ENCODE measurements at regions not wholly inside any gene's neighbourhood (a gene's known extent, or its start where the extent isn't known, plus 50 kb on each side); places are given as distances from the start of the nearest gene placed in this dataset.

- Histone ChIP-seq H3K36me3 (ENCODE audit: low read length) (no peaks in the 10 kb centered on the region), H3K27ac (ENCODE audit: low read depth, low read length) (no peak overlapping the region), H3K79me2 (ENCODE audit: insufficient read depth, low read length) (no peaks in the 10 kb centered on the region), H3K9ac (ENCODE audit: low read length) (no peak overlapping the region), H3K9me2 (replicated peaks; ENCODE audit: insufficient read depth, low read length) (no peaks in the 10 kb centered on the region), H3F3A (ENCODE audit: insufficient read depth) (no peaks in the 10 kb centered on the region), H2AFZ (ENCODE audit: low read depth, low read length, severe bottlenecking) (no peak overlapping the region), H3K27me3 (ENCODE audit: low read length) (no peaks in the 10 kb centered on the region), H3K9me3 (ENCODE audit: insufficient read depth, low read length) (no peaks in the 10 kb centered on the region), H4K20me1 (ENCODE audit: low read depth, low read length) (no peaks in the 10 kb centered on the region), H3K4me2 (ENCODE audit: low read depth, low read length, poor library complexity, severe bottlenecking) (no peak overlapping the region), H3K4me3 (ENCODE audit: insufficient read depth, low read length, poor library complexity, severe bottlenecking) (no peak overlapping the region)
- TF ChIP-seq EZH2phosphoT487 (conservative IDR thresholded peaks at IDR 0.05; ENCODE audit: low read length) (no peak), CTCF (IDR thresholded peaks at IDR 0.05; ENCODE audit: insufficient read depth, low read length, poor library complexity, severe bottlenecking) (no peak)
Measured at GRCh38 chr5:8314965-8315364, 446.0 kb downstream of the MTRR start.

- no peak overlapping the region for H2AFZ ChIP-seq (ENCODE audit: low read depth, low read length, severe bottlenecking)
- H3K4me3 ChIP-seq (ENCODE audit: insufficient read depth, low read length, poor library complexity, severe bottlenecking): no peak overlapping the region
- H3F3A ChIP-seq (ENCODE audit: insufficient read depth): no peaks in the 10 kb centered on the region
- no peak overlapping the region for H3K4me2 ChIP-seq (ENCODE audit: low read depth, low read length, poor library complexity, severe bottlenecking)
- no peaks in the 10 kb centered on the region for H3K27me3 ChIP-seq (ENCODE audit: low read length)
- H3K9me2 ChIP-seq (replicated peaks; ENCODE audit: insufficient read depth, low read length): no peaks in the 10 kb centered on the region
- no peak overlapping the region for H3K27ac ChIP-seq (ENCODE audit: low read depth, low read length)
- H3K9me3 ChIP-seq (ENCODE audit: insufficient read depth, low read length): no peaks in the 10 kb centered on the region
- H3K9ac ChIP-seq (ENCODE audit: low read length): no peak overlapping the region
- TF ChIP-seq CTCF (IDR thresholded peaks at IDR 0.05; ENCODE audit: insufficient read depth, low read length, poor library complexity, severe bottlenecking): no peak
- no peak for TF ChIP-seq EZH2phosphoT487 (conservative IDR thresholded peaks at IDR 0.05; ENCODE audit: low read length)
- no peaks in the 10 kb centered on the region for H3K79me2 ChIP-seq (ENCODE audit: insufficient read depth, low read length)
- no peaks in the 10 kb centered on the region for H3K36me3 ChIP-seq (ENCODE audit: low read length)
- no peaks in the 10 kb centered on the region for H4K20me1 ChIP-seq (ENCODE audit: low read depth, low read length)
Measured at GRCh38 chr5:8316608-8317280, 447.8 kb downstream of the MTRR start.

- Histone ChIP-seq H3K27ac (ENCODE audit: low read depth, low read length) (no peak overlapping the region), H3K27me3 (ENCODE audit: low read length) (no peaks in the 10 kb centered on the region), H2AFZ (ENCODE audit: low read depth, low read length, severe bottlenecking) (no peak overlapping the region), H3K9ac (ENCODE audit: low read length) (no peak overlapping the region), H3K4me3 (ENCODE audit: insufficient read depth, low read length, poor library complexity, severe bottlenecking) (no peak overlapping the region), H3K36me3 (ENCODE audit: low read length) (no peaks in the 10 kb centered on the region), H3K9me3 (ENCODE audit: insufficient read depth, low read length) (no peaks in the 10 kb centered on the region), H3F3A (ENCODE audit: insufficient read depth) (no peaks in the 10 kb centered on the region), H3K9me2 (replicated peaks; ENCODE audit: insufficient read depth, low read length) (no peaks in the 10 kb centered on the region), H4K20me1 (ENCODE audit: low read depth, low read length) (no peaks in the 10 kb centered on the region), H3K4me2 (ENCODE audit: low read depth, low read length, poor library complexity, severe bottlenecking) (no peak overlapping the region), H3K79me2 (ENCODE audit: insufficient read depth, low read length) (no peaks in the 10 kb centered on the region)
- TF ChIP-seq CTCF (IDR thresholded peaks at IDR 0.05; ENCODE audit: insufficient read depth, low read length, poor library complexity, severe bottlenecking) (no peak), EZH2phosphoT487 (conservative IDR thresholded peaks at IDR 0.05; ENCODE audit: low read length) (no peak)
Measured at GRCh38 chr5:8317335-8317734, 448.4 kb downstream of the MTRR start.
